ENCODE measurements at regions not wholly inside any gene's neighbourhood (a gene's known extent, or its start where the extent isn't known, plus 50 kb on each side); places are given as distances from the start of the nearest gene placed in this dataset.
"Not testable (repeated sequence)": the region's sequence is repeated elsewhere in the genome, so short reads cannot be mapped to it uniquely, and the experiment has no call there.

DNA sequence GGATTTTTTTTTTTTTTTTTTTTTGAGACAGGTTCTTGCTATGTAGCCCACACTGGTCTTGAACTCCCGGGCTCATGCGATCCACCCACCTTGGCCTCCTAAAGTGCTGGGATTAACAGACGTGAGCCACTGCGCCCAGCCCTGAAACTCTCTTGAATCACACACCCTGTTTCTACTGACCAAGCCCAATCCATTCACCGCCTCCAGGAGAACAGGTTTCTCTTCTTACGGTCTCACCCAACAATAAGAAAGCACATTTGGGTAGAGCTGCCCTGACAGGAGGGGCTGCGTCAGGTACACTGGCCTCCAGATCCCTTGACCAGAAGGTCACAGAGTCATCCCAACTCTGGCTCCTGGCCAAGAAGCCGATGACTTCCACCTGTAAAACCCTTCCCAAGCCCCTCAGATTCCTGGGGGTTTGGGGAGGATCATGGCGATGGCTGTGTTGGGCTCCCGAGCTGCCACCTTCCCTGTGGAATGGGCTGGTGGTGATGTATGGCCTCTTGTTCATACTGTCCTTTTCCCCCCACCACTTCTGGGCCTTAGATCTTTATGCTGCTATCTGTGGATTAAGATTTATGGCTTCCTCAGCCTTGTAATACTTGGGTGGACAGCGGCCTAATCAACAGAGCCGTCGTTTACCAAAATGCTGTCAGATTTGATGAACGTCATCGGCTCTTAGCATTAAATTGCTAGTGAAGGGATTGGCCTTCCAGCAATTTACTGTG is 89.1 kb downstream of the KATNIP start:
- DNase-seq (ENCODE audit: low read depth in 2 of 2): no peak

GRCh38 chr16:27639561-27640276 is 89.8 kb downstream of the KATNIP start:
- DNase-seq (ENCODE audit: low read depth in 2 of 2): peak; percentile 45 to 70

- DNase-seq (ENCODE audit: low read depth in 2 of 2): no peak
Observed at GRCh38 chr16:27640277-27640600, 90.3 kb downstream of the KATNIP start.

DNA sequence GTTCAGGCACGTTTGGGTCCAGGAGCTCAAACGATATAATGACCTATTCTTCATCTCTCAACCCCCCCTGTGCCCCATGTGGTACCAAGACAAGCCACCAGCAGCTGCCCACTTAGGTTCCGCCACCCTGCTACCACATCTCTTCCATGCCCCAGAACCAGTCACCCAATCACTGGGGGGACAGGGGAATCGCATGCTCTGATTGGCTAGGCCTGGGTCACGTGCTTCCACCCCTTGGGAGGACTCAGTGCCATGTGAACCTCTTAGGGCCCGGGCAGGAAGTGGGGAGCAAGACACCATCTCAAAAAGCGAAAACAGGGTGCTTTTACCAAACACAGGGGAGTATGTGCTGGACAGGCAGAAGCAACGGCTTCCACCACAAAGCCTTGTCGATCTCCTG is 91.3 kb downstream of the KATNIP start:
- DNase-seq (ENCODE audit: low read depth in 2 of 2): no peak

- not testable (repeated sequence) for DNase-seq (ENCODE audit: low read depth in 2 of 2)
Observed at GRCh38 chr16:27641734-27642415, 91.9 kb downstream of the KATNIP start.

GRCh38 chr16:27642756-27643155 is 92.8 kb downstream of the KATNIP start:
- peak; percentile 12 to 59 for DNase-seq (ENCODE audit: low read depth in 2 of 2)

GRCh38 chr16:27644165-27644564 is 94.2 kb downstream of the KATNIP start:
- no peak for DNase-seq (ENCODE audit: low read depth in 2 of 2)

GRCh38 chr16:27645396-27645795 is 95.5 kb downstream of the KATNIP start:
- DNase-seq (ENCODE audit: low read depth in 2 of 2): no peak

- DNase-seq (ENCODE audit: low read depth in 2 of 2): peak in 1 of 2 donors; percentile 10
Observed at GRCh38 chr16:27646806-27647205, 96.9 kb downstream of the KATNIP start.

DNA sequence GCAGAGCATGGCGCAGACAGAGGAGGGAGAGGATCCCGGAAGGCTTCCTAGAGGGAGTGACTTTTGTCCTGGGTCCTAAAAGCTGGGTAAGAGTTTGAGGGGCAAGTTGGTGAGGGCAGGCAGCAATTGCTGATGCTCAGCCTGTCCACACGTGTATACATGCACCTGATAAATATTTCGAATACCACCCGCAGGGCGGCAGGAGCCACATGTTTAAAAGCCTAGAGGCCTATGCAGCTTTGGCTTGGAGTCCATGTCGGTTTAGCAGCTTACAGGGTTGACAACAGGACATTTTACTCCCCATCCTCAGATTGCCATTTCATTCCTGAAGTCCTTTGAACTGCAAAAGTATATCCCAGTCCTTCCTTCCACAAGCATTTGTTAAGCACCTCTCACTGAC is 99.1 kb downstream of the KATNIP start:
- no peak for DNase-seq (ENCODE audit: low read depth in 2 of 2)

DNA sequence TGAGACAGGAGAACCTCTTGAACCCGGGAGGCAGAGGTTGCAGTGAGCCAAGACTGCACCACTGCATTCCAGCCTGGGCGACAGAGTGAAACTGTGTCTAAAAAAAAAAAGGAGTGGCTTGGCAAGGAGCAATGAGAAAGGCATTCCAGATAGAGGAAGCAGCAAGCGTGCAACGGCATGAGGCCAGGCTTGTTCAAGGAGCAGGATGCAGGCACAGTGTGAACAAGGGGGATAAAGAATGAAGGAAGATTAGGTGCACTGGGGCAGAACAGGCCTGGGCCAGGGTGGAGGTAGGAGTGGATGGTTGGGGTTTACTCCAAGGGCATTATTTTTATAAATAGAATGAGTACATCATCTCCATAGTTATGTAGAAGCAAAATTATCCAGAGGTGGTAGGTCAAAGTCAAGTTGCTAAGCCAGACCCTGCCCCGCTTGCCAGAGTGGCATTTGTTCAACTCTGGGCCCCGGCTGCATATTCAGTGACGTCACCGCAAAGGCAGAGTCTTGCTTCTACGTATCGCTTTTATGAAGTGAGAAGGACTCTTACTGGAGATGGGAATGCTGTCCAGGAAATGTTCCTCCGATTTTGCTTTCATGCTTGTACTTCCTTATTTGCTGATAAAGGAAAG is 100.2 kb downstream of the KATNIP start:
- DNase-seq (ENCODE audit: low read depth in 2 of 2): no peak

DNA sequence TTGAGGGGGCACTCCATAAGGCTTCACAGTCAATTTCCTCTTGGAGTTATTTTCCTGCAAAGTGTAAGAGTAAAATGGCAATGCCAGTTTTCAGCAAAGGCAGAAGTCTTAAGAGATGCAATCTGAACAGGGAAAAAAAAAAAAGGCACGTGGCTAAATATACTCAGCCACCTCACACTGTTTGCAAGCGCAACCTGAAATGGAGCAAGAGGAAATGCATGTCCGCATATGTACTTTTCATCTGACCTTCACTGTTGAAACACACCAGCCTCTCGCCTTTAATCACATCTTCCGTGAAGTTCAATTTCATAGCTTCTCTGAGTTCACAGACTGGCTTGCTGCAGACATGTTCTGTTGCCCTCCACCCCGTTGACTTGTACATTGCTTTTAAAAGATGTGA is 101.4 kb downstream of the KATNIP start:
- DNase-seq (ENCODE audit: low read depth in 2 of 2): no peak

DNA sequence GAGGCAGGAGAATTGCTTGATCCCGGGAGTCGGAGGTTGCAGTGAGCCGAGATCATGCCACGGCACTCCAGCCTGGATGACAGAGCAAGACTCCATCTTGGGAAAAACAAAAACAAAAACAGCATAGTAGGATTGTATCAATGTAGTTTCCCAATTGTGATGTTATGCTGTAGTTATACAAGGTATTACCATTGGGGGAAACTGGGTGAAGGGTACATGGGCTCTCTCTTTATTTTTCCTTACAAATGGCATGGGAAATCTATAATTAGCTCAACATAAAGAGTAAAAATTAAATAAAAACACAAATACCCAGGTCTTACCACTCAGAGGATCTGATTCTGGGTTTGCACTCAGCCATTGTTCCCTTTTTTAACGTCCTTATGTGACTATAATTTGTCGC is 107.9 kb downstream of the KATNIP start:
- no peak for DNase-seq (ENCODE audit: low read depth in 2 of 2)

- no peak for DNase-seq (ENCODE audit: low read depth in 2 of 2)
Observed at GRCh38 chr16:27660507-27660906, 110.6 kb downstream of the KATNIP start.

DNA sequence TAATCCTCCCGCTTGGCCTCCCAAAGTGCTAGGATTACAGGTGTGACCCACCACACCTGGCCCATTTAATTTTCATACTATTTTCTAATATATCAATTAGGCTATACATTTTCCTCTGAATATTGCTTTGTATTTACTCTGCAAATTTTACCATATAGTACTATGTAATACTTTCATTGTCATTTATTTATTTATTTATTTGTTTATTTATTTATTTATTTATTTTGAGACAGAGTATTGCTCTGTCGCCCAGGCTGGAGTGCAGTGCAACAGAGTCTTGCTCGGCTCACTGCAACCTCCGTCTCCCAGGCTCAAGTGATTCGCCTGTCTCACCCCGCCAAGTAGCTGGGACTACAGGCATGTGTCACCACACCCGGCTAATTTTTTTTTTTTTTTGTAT is 113.3 kb downstream of the KATNIP start:
- DNase-seq (ENCODE audit: low read depth in 2 of 2): not testable (repeated sequence)

- peak in 1 of 2 donors; percentile 29 for DNase-seq (ENCODE audit: low read depth in 2 of 2)
Observed at GRCh38 chr16:27665881-27666280, 115.9 kb downstream of the KATNIP start.

GRCh38 chr16:27670071-27670810 is 120.3 kb downstream of the KATNIP start:
- no peak for DNase-seq (ENCODE audit: low read depth in 2 of 2)

GRCh38 chr16:27671410-27671809 is 121.5 kb downstream of the KATNIP start:
- no peak for DNase-seq (ENCODE audit: low read depth in 2 of 2)

GRCh38 chr16:27676839-27677238 is 126.9 kb downstream of the KATNIP start:
- DNase-seq (ENCODE audit: low read depth in 2 of 2): peak in 1 of 2 donors; percentile 49

- DNase-seq (ENCODE audit: low read depth in 2 of 2): peak in 1 of 2 donors; percentile 71
Observed at GRCh38 chr16:27677263-27677662, 127.3 kb downstream of the KATNIP start.

DNA sequence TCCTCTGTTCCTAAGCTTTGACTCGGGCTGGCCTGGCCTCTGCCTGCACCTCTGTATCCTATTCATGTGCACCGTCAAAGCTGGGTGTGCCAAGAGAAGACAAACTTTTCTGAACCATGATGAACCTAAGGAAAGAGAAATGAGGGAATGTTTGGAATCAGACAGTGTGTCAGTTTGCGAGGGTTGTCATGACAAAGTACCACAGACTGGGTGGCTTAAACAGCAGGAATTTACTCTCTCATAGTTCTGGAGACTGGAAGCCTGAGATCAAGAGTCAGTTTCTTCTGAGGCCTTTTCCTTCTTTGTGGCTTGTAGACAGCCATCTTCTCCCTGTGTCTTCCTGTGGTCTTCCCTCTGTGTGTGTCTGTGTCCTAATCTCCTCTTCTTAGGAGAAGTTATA is 129.0 kb downstream of the KATNIP start:
- DNase-seq (ENCODE audit: low read depth in 2 of 2): no peak
